Prostate gland (tissue), 2 donors: ENCODE measurements at regions not wholly inside any gene's neighbourhood (a gene's known extent, or its start where the extent isn't known, plus 50 kb on each side); places are given as distances from the start of the nearest gene placed in this dataset.

ENCODE experiments used
- DNase-seq: peaks from one replicate; pipeline ENCODE4 v3.0.0-alpha.2; 2019; ENCODE audit warnings: low spot score
- H3K27ac ChIP-seq, 2 donors: fragments of 200-600 bp; sonication (generic); 2 replicates each; pipeline ENCODE4 v1.5.1; 2017 to 2019
- H3K27me3 ChIP-seq: fragments of 200-600 bp; sonication (generic); replicated peaks from 2 replicates; pipeline ENCODE4 v1.5.1; 2019; ENCODE audit not compliant: insufficient read depth
- H3K36me3 ChIP-seq, 2 donors: fragments of 200-600 bp; sonication (generic); 1 replicate in 1 of 2; 2 replicates in 1 of 2; pipeline versions ENCODE4 v1.5.1 to v1.8.1; 2017 to 2019
- H3K4me1 ChIP-seq: fragments of 200-600 bp; sonication (generic); replicated peaks from 2 replicates; pipeline ENCODE4 v1.5.1; 2019
- H3K4me3 ChIP-seq, 2 donors: fragments of 200-600 bp; sonication (generic); 2 replicates each; pipeline ENCODE4 v1.5.1; 2017 to 2019
- H3K9me3 ChIP-seq: fragments of 200-600 bp; sonication (generic); 2 replicates; pipeline ENCODE4 v1.5.1; 2017
- CTCF ChIP-seq, 4 experiments: fragments of 200-600 bp in 2 of 4; fragments of 450-650 bp in 2 of 4; sonication (generic) in 2 of 4; IDR thresholded peaks; 1 replicate in 3 of 4; 2 replicates in 1 of 4; pipeline ENCODE4 v1.5.1; 2016 to 2019; ENCODE audit warnings: antibody characterized with exemption in 4 of 4, mild to moderate bottlenecking in 2 of 4, moderate library complexity in 2 of 4
- POLR2A ChIP-seq: fragments of 450-650 bp; IDR thresholded peaks from one replicate; pipeline ENCODE4 v1.6.1; 2016; ENCODE audit warnings: antibody characterized with exemption, mild to moderate bottlenecking
- POLR2AphosphoS5 ChIP-seq: sonication (generic); formaldehyde crosslinking; IDR thresholded peaks from one replicate; pipeline ENCODE4 v1.6.1; 2017; ENCODE audit warnings: antibody characterized with exemption
- WGBS: methylation state at CpG from one replicate; pipeline ENCODE4 v1.1.5; 2018; 5-methylcytosine and 5-hydroxymethylcytosine counted together
- intact Hi-C: fragments of 100-400 bp; cut with DNase I; formaldehyde crosslinking; loops from one replicate; pipeline ENCODE4 v1.14.2; 2022

DNA sequence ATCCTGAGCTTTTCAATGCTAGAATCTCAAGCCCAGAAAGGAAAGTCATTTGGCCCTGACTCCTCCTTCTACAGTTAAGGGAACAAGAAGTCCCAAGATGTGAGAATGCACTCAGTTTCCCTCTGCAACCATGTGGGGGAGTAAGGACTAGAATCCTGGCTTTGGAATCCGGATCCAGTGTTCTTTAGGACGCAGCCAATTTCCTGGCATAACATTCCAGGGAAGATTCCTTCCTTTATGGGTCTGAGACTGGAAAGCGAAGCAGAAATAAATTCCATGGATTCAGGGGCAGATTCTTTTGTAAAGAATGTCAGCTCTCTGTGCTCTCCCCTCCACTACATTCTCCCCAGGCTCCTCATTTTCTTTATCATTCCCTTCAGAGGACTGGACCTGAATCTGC, 151.8 kb upstream of the SOX14 start:
- Histone ChIP-seq H3K4me3 (no peak overlapping the region), H3K27ac (no peak overlapping the region), H3K36me3 (no peaks in the 10 kb centered on the region), H3K9me3 (no peaks in the 10 kb centered on the region), H3K4me1 (no peaks in the 10 kb centered on the region), H3K27me3 (no peaks in the 10 kb centered on the region)
- 5% methylated on average over 3 of the region's 3 CpGs for WGBS
- no peak for DNase-seq
- TF ChIP-seq POLR2AphosphoS5 (no peak), POLR2A (no peak), CTCF (IDR thresholded peaks at IDR 0.05) (no peak)
- intact Hi-C loops, result no loop called here

- no peak for TF ChIP-seq POLR2AphosphoS5
- no peak for TF ChIP-seq CTCF (IDR thresholded peaks at IDR 0.05)
- no peak for TF ChIP-seq POLR2A
- no peak for DNase-seq
- Histone ChIP-seq H3K4me3 (no peak overlapping the region), H3K9me3 (no peaks in the 10 kb centered on the region), H3K27me3 (no peaks in the 10 kb centered on the region), H3K36me3 (no peaks in the 10 kb centered on the region), H3K27ac (no peak overlapping the region), H3K4me1 (no peaks in the 10 kb centered on the region)
- whole genome bisulfite sequencing, result 66% methylated on average over 10 of the region's 10 CpGs
- intact Hi-C loops, result no loop called here
Measured at GRCh38 chr3:137615659-137616418, 148.3 kb upstream of the SOX14 start.

DNA sequence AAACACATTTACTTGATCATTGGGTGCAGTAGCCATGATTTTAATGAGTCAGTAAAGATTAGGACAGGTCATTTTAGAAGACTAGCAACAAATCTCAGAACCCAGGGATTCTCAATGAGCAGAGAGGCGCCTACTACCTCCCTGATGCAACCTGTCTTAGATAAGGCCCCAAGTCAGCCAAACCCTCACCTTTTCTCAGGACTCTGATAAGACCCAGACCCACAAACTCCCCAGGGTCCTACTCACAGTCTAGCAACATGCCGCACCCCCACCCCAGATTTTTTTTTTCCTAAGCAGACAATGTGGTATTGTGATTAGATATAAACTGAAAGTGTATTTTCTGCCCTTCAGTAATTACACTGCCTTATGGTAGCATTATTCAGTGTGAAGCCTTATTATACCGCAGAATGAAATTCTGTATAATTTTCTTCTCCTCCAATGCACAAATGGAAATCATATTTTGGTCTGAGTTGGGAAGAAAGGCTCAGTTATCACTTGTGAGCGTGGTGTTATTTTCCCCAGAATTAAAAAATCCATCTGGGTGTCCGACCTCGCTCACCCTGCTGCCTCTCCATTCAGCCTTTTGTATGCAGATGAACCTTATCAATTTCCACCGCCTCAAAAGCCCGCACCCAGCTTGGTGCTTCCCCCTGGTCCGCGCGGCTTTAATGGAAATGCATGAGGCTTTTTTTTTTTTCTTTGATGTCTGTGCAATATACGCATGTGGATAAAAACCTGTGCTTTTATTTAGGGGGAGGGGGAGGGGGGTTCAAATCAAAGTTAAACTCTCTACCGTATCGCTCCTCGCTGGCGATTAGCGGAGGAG, 122.0 kb upstream of the SOX14 start:
- 27% methylated on average over 17 of the region's 17 CpGs for WGBS
- H3K36me3 ChIP-seq, result no peaks in the 10 kb centered on the region
- DNase-seq, result no peak
- H3K4me1 ChIP-seq, result no peaks in the 10 kb centered on the region
- no peak overlapping the region for H3K27ac ChIP-seq
- H3K27me3 ChIP-seq, result peaks cover 3% of the 10 kb centered on the region
- TF ChIP-seq POLR2AphosphoS5 (no peak), POLR2A (no peak)
- intact Hi-C loops, result no loop called here
- no peaks in the 10 kb centered on the region for H3K9me3 ChIP-seq
- no peak overlapping the region for H3K4me3 ChIP-seq

- H3K36me3 ChIP-seq, result no peaks in the 10 kb centered on the region
- H3K4me1 ChIP-seq, result no peaks in the 10 kb centered on the region
- H3K27me3 ChIP-seq, result peaks cover 3% of the 10 kb centered on the region
- 4% methylated on average over 10 of the region's 10 CpGs for WGBS
- H3K4me3 ChIP-seq, result no peak overlapping the region
- no peak for DNase-seq
- TF ChIP-seq POLR2AphosphoS5, result no peak
- no peak for TF ChIP-seq CTCF (IDR thresholded peaks at IDR 0.05)
- TF ChIP-seq POLR2A, result no peak
- no peaks in the 10 kb centered on the region for H3K9me3 ChIP-seq
- intact Hi-C loops, result no loop called here
- no peak overlapping the region for H3K27ac ChIP-seq
Measured at GRCh38 chr3:137642831-137643230, 121.3 kb upstream of the SOX14 start.

- H3K27ac ChIP-seq, result no peak overlapping the region
Measured at GRCh38 chr3:137647179-137647578, 116.9 kb upstream of the SOX14 start.

More at GRCh38 chr3:137647179-137647578, 116.9 kb upstream of the SOX14 start:
- DNase-seq, result no peak
- intact Hi-C loops, result no loop called here
- WGBS, result 14% methylated on average over 5 of the region's 5 CpGs
- Histone ChIP-seq H3K4me1 (no peaks in the 10 kb centered on the region), H3K9me3 (no peaks in the 10 kb centered on the region), H3K27me3 (no peaks in the 10 kb centered on the region), H3K4me3 (no peak overlapping the region), H3K36me3 (no peaks in the 10 kb centered on the region)
- TF ChIP-seq CTCF (IDR thresholded peaks at IDR 0.05), result no peak
- no peak for TF ChIP-seq POLR2AphosphoS5
- no peak for TF ChIP-seq POLR2A
